ENCODE measurements at regions not wholly inside any gene's neighbourhood (a gene's known extent, or its start where the extent isn't known, plus 50 kb on each side); places are given as distances from the start of the nearest gene placed in this dataset.

GRCh38 chr12:58364389-58365086, 423.2 kb downstream of the ATP23 start:
- DNase-seq (ENCODE audit: low read depth): peak; percentile 99

- DNase-seq (ENCODE audit: low read depth): no peak
These were observed 423.7 kb downstream of the ATP23 start for GRCh38 chr12:58365087-58365390.

- DNase-seq (ENCODE audit: low read depth): peak; percentile 70
These were observed 425.7 kb downstream of the ATP23 start for GRCh38 chr12:58367041-58367440.

GRCh38 chr12:58368001-58368400, 426.6 kb downstream of the ATP23 start:
- peak; percentile 63 for DNase-seq (ENCODE audit: low read depth)

GRCh38 chr12:58369576-58369975, 428.2 kb downstream of the ATP23 start:
- DNase-seq (ENCODE audit: low read depth): peak; percentile 43

GRCh38 chr12:58372298-58372697, 430.9 kb downstream of the ATP23 start:
- DNase-seq (ENCODE audit: low read depth): no peak

GRCh38 chr12:58378028-58378427, 436.7 kb downstream of the ATP23 start:
- DNase-seq (ENCODE audit: low read depth): no peak

- DNase-seq (ENCODE audit: low read depth): no peak
These were observed 440.2 kb downstream of the ATP23 start for GRCh38 chr12:58381546-58381945.

- no peak for DNase-seq (ENCODE audit: low read depth)
These were observed 442.8 kb downstream of the ATP23 start for GRCh38 chr12:58384196-58384595.

GRCh38 chr12:58386136-58386535, 444.8 kb downstream of the ATP23 start:
- DNase-seq (ENCODE audit: low read depth): no peak

GRCh38 chr12:58387199-58387598, 445.8 kb downstream of the ATP23 start:
- peak; percentile 90 for DNase-seq (ENCODE audit: low read depth)

- DNase-seq (ENCODE audit: low read depth): peak; percentile 59
These were observed 446.9 kb downstream of the ATP23 start for GRCh38 chr12:58388261-58388660.

- DNase-seq (ENCODE audit: low read depth): peak; percentile 83
These were observed 451.8 kb downstream of the ATP23 start for GRCh38 chr12:58393152-58393551.

- DNase-seq (ENCODE audit: low read depth): peak; percentile 79
These were observed 453.7 kb downstream of the ATP23 start for GRCh38 chr12:58395056-58395455.

GRCh38 chr12:58395470-58395869, 454.1 kb downstream of the ATP23 start:
- DNase-seq (ENCODE audit: low read depth): peak; percentile 96

GRCh38 chr12:58396239-58396638, 454.9 kb downstream of the ATP23 start:
- peak; percentile 45 for DNase-seq (ENCODE audit: low read depth)

GRCh38 chr12:58405363-58405762, 464.0 kb downstream of the ATP23 start:
- DNase-seq (ENCODE audit: low read depth): no peak

GRCh38 chr12:58408516-58408915, 467.1 kb downstream of the ATP23 start:
- DNase-seq (ENCODE audit: low read depth): peak; percentile 65

GRCh38 chr12:58412461-58413060, 471.2 kb downstream of the ATP23 start:
- DNase-seq (ENCODE audit: low read depth): peak; percentile 77

- peak; percentile 88 for DNase-seq (ENCODE audit: low read depth)
These were observed 472.4 kb downstream of the ATP23 start for GRCh38 chr12:58413794-58414193.

GRCh38 chr12:58414398-58414871, 473.1 kb downstream of the ATP23 start:
- DNase-seq (ENCODE audit: low read depth): peak; percentile 86

- DNase-seq (ENCODE audit: low read depth): peak; percentile 34
These were observed 474.3 kb downstream of the ATP23 start for GRCh38 chr12:58415716-58416115.

GRCh38 chr12:58416236-58416635, 474.9 kb downstream of the ATP23 start:
- peak; percentile 91 for DNase-seq (ENCODE audit: low read depth)
